OCI-LY1 (cell line): ENCODE measurements at regions not wholly inside any gene's neighbourhood (a gene's known extent, or its start where the extent isn't known, plus 50 kb on each side); places are given as distances from the start of the nearest gene placed in this dataset.

ENCODE experiments used
- H2AFZ ChIP-seq: fragments of 200-600 bp; sonication (generic), shearing (Covaris generic); 2 replicates; pipeline ENCODE4 v1.6.0; 2014; ENCODE audit warnings: antibody characterized with exemption, mild to moderate bottlenecking, low read length
- H3F3A ChIP-seq: fragments of 200-600 bp; sonication (generic), shearing (Covaris generic); 2 replicates; pipeline ENCODE4 v1.6.0; 2014; ENCODE audit warnings: mild to moderate bottlenecking, antibody characterized with exemption, low read length, moderate library complexity; ENCODE audit not compliant: insufficient read depth
- H3K27ac ChIP-seq: fragments of 200-600 bp; sonication (generic); 2 replicates; pipeline ENCODE4 v1.5.1; 2014; ENCODE audit warnings: low read length, mixed run types, mild to moderate bottlenecking, low read depth; ENCODE audit not compliant: poor library complexity, severe bottlenecking
- H3K27me3 ChIP-seq: fragments of 200-600 bp; sonication (generic); 2 replicates; pipeline ENCODE4 v1.6.0; 2014; ENCODE audit warnings: antibody characterized with exemption, mild to moderate bottlenecking, low read length, moderate library complexity; ENCODE audit not compliant: insufficient read depth
- H3K36me3 ChIP-seq: fragments of 200-600 bp; sonication (generic); 2 replicates; pipeline ENCODE4 v1.6.1; 2014; ENCODE audit warnings: mild to moderate bottlenecking, antibody characterized with exemption, low read length, moderate library complexity, mixed read lengths; ENCODE audit not compliant: insufficient read depth
- H3K4me1 ChIP-seq: fragments of 200-600 bp; sonication (generic); 2 replicates; pipeline ENCODE4 v1.5.1; 2014; ENCODE audit warnings: mild to moderate bottlenecking, low read length, moderate library complexity; ENCODE audit not compliant: insufficient read depth, severe bottlenecking
- H3K4me2 ChIP-seq: fragments of 200-600 bp; sonication (generic), shearing (Covaris generic); 2 replicates; pipeline ENCODE4 v1.6.1; 2014; ENCODE audit warnings: low read length
- H3K4me3 ChIP-seq: fragments of 200-600 bp; sonication (generic); 2 replicates; pipeline ENCODE4 v1.5.1; 2014; ENCODE audit warnings: low read length, low read depth, mild to moderate bottlenecking, mixed read lengths; ENCODE audit not compliant: poor library complexity, severe bottlenecking
- H3K79me2 ChIP-seq: fragments of 200-600 bp; shearing (Covaris generic); 2 replicates; pipeline ENCODE4 v1.6.1; 2016; ENCODE audit warnings: mixed run types, low read length, mixed read lengths; ENCODE audit not compliant: insufficient read depth
- H3K9ac ChIP-seq: fragments of 200-600 bp; sonication (generic), shearing (Covaris generic); 2 replicates; pipeline ENCODE4 v1.6.1; 2014; ENCODE audit warnings: mild to moderate bottlenecking, low read length, mixed read lengths
- H3K9me2 ChIP-seq: fragments of 200-600 bp; sonication (generic), shearing (Covaris generic); 2 replicates; pipeline ENCODE4 v1.6.1; 2014; ENCODE audit warnings: low read depth, mild to moderate bottlenecking, low read length, mixed read lengths
- H3K9me3 ChIP-seq: fragments of 200-600 bp; shearing (Covaris generic); 2 replicates; pipeline ENCODE4 v1.6.1; 2014; ENCODE audit warnings: low read length, mixed read lengths
- H4K20me1 ChIP-seq: fragments of 200-600 bp; sonication (generic), shearing (Covaris generic); 2 replicates; pipeline ENCODE4 v1.6.0; 2016; ENCODE audit warnings: mild to moderate bottlenecking, low read length; ENCODE audit not compliant: insufficient read depth
- CTCF ChIP-seq: fragments of 200-600 bp; sonication (generic), shearing (Covaris generic); IDR thresholded peaks from 2 replicates; pipeline ENCODE4 v1.5.1; 2017; ENCODE audit warnings: mild to moderate bottlenecking, antibody characterized with exemption, low read length, moderate library complexity, mixed read lengths
- EZH2 ChIP-seq: fragments of 200-600 bp; sonication (generic), shearing (Covaris generic); IDR thresholded peaks from 2 replicates; pipeline ENCODE4 v1.8.0; 2017; ENCODE audit warnings: borderline replicate concordance, mixed run types, mild to moderate bottlenecking, antibody characterized with exemption, low read length, moderate library complexity, mixed read lengths

GRCh38 chr4:62591756-62592155 lies 1391.6 kb downstream of the ADGRL3 start:
- Histone ChIP-seq H3K27me3 (no peaks in the 10 kb centered on the region), H3K79me2 (no peaks in the 10 kb centered on the region), H2AFZ (no peak overlapping the region), H3F3A (no peaks in the 10 kb centered on the region), H3K9ac (no peak overlapping the region), H3K36me3 (no peaks in the 10 kb centered on the region), H3K4me3 (no peak overlapping the region), H4K20me1 (no peaks in the 10 kb centered on the region), H3K27ac (no peak overlapping the region), H3K4me1 (no peaks in the 10 kb centered on the region), H3K9me2 (no peaks in the 10 kb centered on the region), H3K9me3 (no peaks in the 10 kb centered on the region), H3K4me2 (no peak overlapping the region)
- TF ChIP-seq CTCF (no peak), EZH2 (no peak)

- Histone ChIP-seq H3K9me2 (no peaks in the 10 kb centered on the region), H3K79me2 (no peaks in the 10 kb centered on the region), H3K4me1 (no peaks in the 10 kb centered on the region), H3K27ac (no peak overlapping the region), H3K36me3 (no peaks in the 10 kb centered on the region), H3K27me3 (no peaks in the 10 kb centered on the region), H3K4me3 (no peak overlapping the region), H3K9ac (no peak overlapping the region), H3K9me3 (no peaks in the 10 kb centered on the region), H3F3A (no peaks in the 10 kb centered on the region), H3K4me2 (no peak overlapping the region), H2AFZ (no peak overlapping the region), H4K20me1 (no peaks in the 10 kb centered on the region)
- no peak for TF ChIP-seq CTCF
- no peak for TF ChIP-seq EZH2
Measured at GRCh38 chr4:62588671-62589070, 1388.5 kb downstream of the ADGRL3 start.

DNA sequence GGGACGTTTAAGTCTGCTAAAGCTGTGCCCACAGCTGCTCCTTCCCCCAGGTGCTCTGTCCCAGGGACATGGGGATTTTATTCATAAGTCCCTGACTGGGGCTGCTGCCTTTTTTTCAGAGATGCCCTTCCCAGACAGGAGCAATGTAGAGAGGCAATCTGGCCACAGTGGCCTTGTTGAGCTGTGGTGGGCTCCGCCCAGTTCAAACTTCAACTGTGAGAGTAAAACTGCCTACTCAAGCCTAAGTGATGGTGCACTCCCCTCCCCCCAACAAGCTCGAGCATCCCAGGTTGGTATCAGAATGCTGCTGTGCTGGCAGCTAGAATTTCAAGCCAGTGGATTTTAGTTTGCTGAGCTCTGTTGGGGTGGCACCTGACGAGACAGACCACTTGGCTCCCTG lies 1371.4 kb downstream of the ADGRL3 start:
- Histone ChIP-seq H3K36me3 (no peaks in the 10 kb centered on the region), H4K20me1 (no peaks in the 10 kb centered on the region), H3K4me2 (no peak overlapping the region), H3K4me1 (no peaks in the 10 kb centered on the region), H3K9me2 (no peaks in the 10 kb centered on the region), H3K9ac (no peak overlapping the region), H3K4me3 (no peak overlapping the region), H3K27ac (no peak overlapping the region), H3K9me3 (no peaks in the 10 kb centered on the region), H3K79me2 (no peaks in the 10 kb centered on the region), H2AFZ (no peak overlapping the region), H3K27me3 (no peaks in the 10 kb centered on the region), H3F3A (no peaks in the 10 kb centered on the region)
- TF ChIP-seq EZH2 (no peak), CTCF (no peak)
